A549 (cell line): ENCODE measurements at regions not wholly inside any gene's neighbourhood (a gene's known extent, or its start where the extent isn't known, plus 50 kb on each side); places are given as distances from the start of the nearest gene placed in this dataset.

ENCODE experiments used
- BCL3 ChIP-seq: fragments of >200 bp; sonication (Bioruptor Twin); formaldehyde crosslinking; IDR thresholded peaks from 3 replicates; pipeline ENCODE4 v1.6.1; 2016
- CBX8 ChIP-seq: fragments of 200-600 bp; sonication (generic); IDR thresholded peaks from 2 replicates; pipeline ENCODE4 v1.6.1; 2016
- CHD2 ChIP-seq: fragments of 150-350 bp; IDR thresholded peaks from 2 replicates; pipeline ENCODE4 v1.6.1; 2014; ENCODE audit warnings: low read length; ENCODE audit not compliant: partially characterized antibody
- EP300 ChIP-seq, 2 experiments: fragments of >200 bp; sonication (Bioruptor Twin); formaldehyde crosslinking; IDR thresholded peaks; 2 replicates in 1 of 2; 3 replicates in 1 of 2; pipeline ENCODE4 v1.6.1; 2016 to 2017
- ESRRA ChIP-seq: fragments of 150-350 bp; IDR thresholded peaks from 2 replicates; pipeline ENCODE4 v1.6.1; 2014; ENCODE audit warnings: mild to moderate bottlenecking, low read length, borderline replicate concordance
- HES2 ChIP-seq: fragments of >200 bp; sonication (Bioruptor Twin); formaldehyde crosslinking; IDR thresholded peaks from 2 replicates; pipeline ENCODE4 v1.6.1; 2016
- NFE2L2 ChIP-seq: fragments of 150-350 bp; conservative IDR thresholded peaks from 2 replicates; pipeline ENCODE4 v1.6.1; 2014; ENCODE audit warnings: low read length
- POLR2A ChIP-seq: IDR thresholded peaks from 2 replicates; pipeline ENCODE4 v1.6.1; 2012; ENCODE audit warnings: mild to moderate bottlenecking, low read length
- RFX5 ChIP-seq: fragments of 450-650 bp; IDR thresholded peaks from 2 replicates; pipeline ENCODE4 v1.7.1; 2014; ENCODE audit warnings: antibody characterized with exemption, mild to moderate bottlenecking, moderate library complexity
- TF ChIP-seq, protein P1 (sequence below): fragments of >200 bp; sonication (Bioruptor Twin); formaldehyde crosslinking; IDR thresholded peaks from 3 replicates; pipeline ENCODE4 v1.5.1; 2016

- TF ChIP-seq RFX5 = no peak
- no peak for TF ChIP-seq EP300 (IDR thresholded peaks at IDR 0.05)
- TF ChIP-seq NFE2L2 = no peak
- TF ChIP-seq, protein P1, sequence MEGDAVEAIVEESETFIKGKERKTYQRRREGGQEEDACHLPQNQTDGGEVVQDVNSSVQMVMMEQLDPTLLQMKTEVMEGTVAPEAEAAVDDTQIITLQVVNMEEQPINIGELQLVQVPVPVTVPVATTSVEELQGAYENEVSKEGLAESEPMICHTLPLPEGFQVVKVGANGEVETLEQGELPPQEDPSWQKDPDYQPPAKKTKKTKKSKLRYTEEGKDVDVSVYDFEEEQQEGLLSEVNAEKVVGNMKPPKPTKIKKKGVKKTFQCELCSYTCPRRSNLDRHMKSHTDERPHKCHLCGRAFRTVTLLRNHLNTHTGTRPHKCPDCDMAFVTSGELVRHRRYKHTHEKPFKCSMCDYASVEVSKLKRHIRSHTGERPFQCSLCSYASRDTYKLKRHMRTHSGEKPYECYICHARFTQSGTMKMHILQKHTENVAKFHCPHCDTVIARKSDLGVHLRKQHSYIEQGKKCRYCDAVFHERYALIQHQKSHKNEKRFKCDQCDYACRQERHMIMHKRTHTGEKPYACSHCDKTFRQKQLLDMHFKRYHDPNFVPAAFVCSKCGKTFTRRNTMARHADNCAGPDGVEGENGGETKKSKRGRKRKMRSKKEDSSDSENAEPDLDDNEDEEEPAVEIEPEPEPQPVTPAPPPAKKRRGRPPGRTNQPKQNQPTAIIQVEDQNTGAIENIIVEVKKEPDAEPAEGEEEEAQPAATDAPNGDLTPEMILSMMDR = no peak
- no peak for TF ChIP-seq CBX8
- TF ChIP-seq CHD2 = no peak
- no peak for TF ChIP-seq POLR2A
- no peak for TF ChIP-seq BCL3
- no peak for TF ChIP-seq ESRRA
- no peak for TF ChIP-seq HES2
Observed at GRCh38 chr16:49194537-49195236, 87.0 kb downstream of the CBLN1 start.
